Panc1 (cell line): ENCODE measurements at regions not wholly inside any gene's neighbourhood (a gene's known extent, or its start where the extent isn't known, plus 50 kb on each side); places are given as distances from the start of the nearest gene placed in this dataset.

Experiments used
- ATAC-seq: fragments of 200-7000 bp; cut with Tn5 transposase; 2 replicates; pipeline ENCODE4 v1.9.1; 2020; ENCODE audit warnings: mild to moderate bottlenecking, moderate library complexity
- BruUV-seq: library from RNA; stranded (reverse); fragments of 400-500 nt; replicated peaks from 2 replicates; lab custom pipeline; 2021; lab: Mats Ljungman, UMichigan
- CTCF ChIA-PET: fragments of 300-600 bp; sonication (Branson Sonifier 250); formaldehyde crosslinking; loops from one replicate; lab custom pipeline; 2022; ENCODE audit warnings: antibody characterized with exemption; lab: Charles Lee
- POLR2A ChIA-PET: fragments of 300-600 bp; sonication (Branson Sonifier 250); formaldehyde crosslinking; loops from one replicate; lab custom pipeline; 2022; ENCODE audit warnings: antibody characterized with exemption; lab: Charles Lee
- DNase-seq: peaks from one replicate; pipeline ENCODE4 v3.0.0-alpha.2; 2010; ENCODE audit warnings: low read depth, low spot score
- H3K27ac ChIP-seq: 2 replicates; pipeline ENCODE4 v1.5.1; 2011; ENCODE audit warnings: mild to moderate bottlenecking, low read length, inconsistent platforms
- H3K27me3 ChIP-seq: fragments of 200-500 bp; sonication (Bioruptor generic); 2 replicates; pipeline ENCODE4 v1.6.0; 2014; ENCODE audit warnings: low read length, inconsistent platforms; ENCODE audit not compliant: control insufficient read depth, insufficient read depth
- H3K36me3 ChIP-seq: fragments of 200-500 bp; sonication (Bioruptor generic); 2 replicates; pipeline ENCODE4 v1.5.1; 2014; ENCODE audit warnings: inconsistent platforms, mild to moderate bottlenecking, low read length, moderate library complexity; ENCODE audit not compliant: control insufficient read depth, insufficient read depth
- H3K4me1 ChIP-seq: 2 replicates; pipeline ENCODE4 v1.5.1; 2011; ENCODE audit warnings: inconsistent platforms, mild to moderate bottlenecking, low read length, moderate library complexity; ENCODE audit not compliant: control insufficient read depth, insufficient read depth
- H3K4me3 ChIP-seq, 2 experiments: 2 replicates each; pipeline ENCODE4 v1.5.1; 2011 to 2012; ENCODE audit warnings: low read depth in 2 of 2, low read length in 2 of 2, mild to moderate bottlenecking in 2 of 2, inconsistent platforms in 1 of 2, moderate library complexity in 1 of 2
- H3K9me3 ChIP-seq: fragments of 200-500 bp; sonication (Bioruptor generic); 2 replicates; pipeline ENCODE4 v1.5.1; 2014; ENCODE audit warnings: low read depth, mild to moderate bottlenecking, inconsistent platforms, low read length, moderate library complexity; ENCODE audit not compliant: control insufficient read depth, insufficient read depth
- CTCF ChIP-seq: fragments of 450-650 bp; IDR thresholded peaks from 2 replicates; pipeline ENCODE4 v1.5.1; 2017; ENCODE audit warnings: mild to moderate bottlenecking
- POLR2AphosphoS5 ChIP-seq: IDR thresholded peaks from 2 replicates; pipeline ENCODE4 v1.6.1; 2012; ENCODE audit warnings: mild to moderate bottlenecking, low read depth, low read length, moderate library complexity
- REST ChIP-seq, 2 experiments: IDR thresholded peaks; 2 replicates each; pipeline ENCODE4 v1.6.1; 2011 to 2012; ENCODE audit warnings: low read depth in 2 of 2, control low read depth in 1 of 2, low read length in 1 of 2, mild to moderate bottlenecking in 1 of 2, moderate library complexity in 1 of 2; ENCODE audit not compliant: insufficient read depth in 1 of 2
- SIN3A ChIP-seq: IDR thresholded peaks from 2 replicates; pipeline ENCODE4 v1.6.1; 2012; ENCODE audit warnings: low read depth, mild to moderate bottlenecking, low read length, moderate library complexity, borderline replicate concordance; ENCODE audit not compliant: insufficient read depth
- TCF7L2 ChIP-seq: IDR thresholded peaks from 2 replicates; pipeline ENCODE4 v1.6.1; 2011; ENCODE audit warnings: mild to moderate bottlenecking, low read depth, low read length, inconsistent platforms
- in situ Hi-C: cut with HindIII; loops from 2 replicates; pipeline ENCODE4 v1.10.0; 2016; ENCODE audit warnings: low sequenced_read_pairs, low pct_unique_long_range_greater_than_20kb
- intact Hi-C: fragments of 100-400 bp; cut with micrococcal nuclease; formaldehyde crosslinking; loops from one replicate; pipeline ENCODE4 v1.10.0; 2022; ENCODE audit not compliant: unreplicated experiment

- intact Hi-C loops = no loop called here
- H3K9me3 ChIP-seq = no peaks in the 10 kb centered on the region
- BruUV-seq = no TSS peak
- no peaks in the 10 kb centered on the region for H3K4me1 ChIP-seq
- CTCF ChIA-PET = no interaction called here
- in situ Hi-C loops = no loop called here
- POLR2A ChIA-PET = no interaction called here
- no peaks in the 10 kb centered on the region for H3K36me3 ChIP-seq
- ATAC-seq (no peak), DNase-seq (no peak)
- H3K27me3 ChIP-seq = peaks cover 8% of the 10 kb centered on the region; the same call in 1 of the 2 replicates
- no peak for TF ChIP-seq REST (IDR thresholded peaks at IDR 0.05; ENCODE audit: insufficient read depth in 1 of 2, low read depth in 2 of 2, low read length in 1 of 2)
- TF ChIP-seq SIN3A = no peak
- no peak for TF ChIP-seq TCF7L2
- no peak for TF ChIP-seq POLR2AphosphoS5
- TF ChIP-seq CTCF = no peak
- H3K27ac ChIP-seq = no peak overlapping the region
- no peak overlapping the region for H3K4me3 ChIP-seq
Measured at GRCh38 chr20:1783245-1783644, 112.0 kb upstream of the SIRPA start.

- in situ Hi-C loops = no loop called here
- CTCF ChIA-PET = interaction anchor here (0.5 kb wide), 1 partner anchor 1021 kb away, joined by 3 read pairs; no protein-coding TSS in a partner anchor
- no peaks in the 10 kb centered on the region for H3K36me3 ChIP-seq
Measured at GRCh38 chr20:1782181-1782580, 113.0 kb upstream of the SIRPA start.

GRCh38 chr20:1779567-1779966 is 115.6 kb upstream of the SIRPA start:
- ATAC-seq = no peak
- Histone ChIP-seq H3K4me3 (no peak overlapping the region), H3K9me3 (no peaks in the 10 kb centered on the region), H3K36me3 (no peaks in the 10 kb centered on the region), H3K4me1 (peaks cover 6% of the 10 kb centered on the region), H3K27ac (no peak overlapping the region), H3K27me3 (peaks cover 3% of the 10 kb centered on the region; the same call in 1 of the 2 replicates)
- no peak for DNase-seq
- ChIA-PET POLR2A (no interaction called here), CTCF (no interaction called here)
- intact Hi-C loops = loop anchor here (10.0 kb wide), 1 partner anchor 265 kb away; no protein-coding TSS in a partner anchor
- no TSS peak for BruUV-seq
- in situ Hi-C loops = no loop called here
- TF ChIP-seq SIN3A (no peak), POLR2AphosphoS5 (no peak), CTCF (no peak), TCF7L2 (no peak), REST (IDR thresholded peaks at IDR 0.05; ENCODE audit: insufficient read depth in 1 of 2, low read depth in 2 of 2, low read length in 1 of 2) (no peak)

More at GRCh38 chr20:1782181-1782580, 113.0 kb upstream of the SIRPA start:
- POLR2A ChIA-PET = no interaction called here
- BruUV-seq = no TSS peak
- DNase-seq (no peak), ATAC-seq (no peak)
- H3K9me3 ChIP-seq = no peaks in the 10 kb centered on the region
- TF ChIP-seq POLR2AphosphoS5 = no peak
- no peak for TF ChIP-seq TCF7L2
- H3K27ac ChIP-seq = no peak overlapping the region
- no peak overlapping the region for H3K4me3 ChIP-seq
- H3K4me1 ChIP-seq = no peaks in the 10 kb centered on the region
- H3K27me3 ChIP-seq = peaks cover 3% of the 10 kb centered on the region; the same call in 1 of the 2 replicates
- intact Hi-C loops = no loop called here
